Right lobe of liver (tissue), 4 donors: ENCODE measurements at regions not wholly inside any gene's neighbourhood (a gene's known extent, or its start where the extent isn't known, plus 50 kb on each side); places are given as distances from the start of the nearest gene placed in this dataset.

Experiments used
- POLR2A ChIP-seq: fragments of 450-650 bp; IDR thresholded peaks from one replicate; pipeline ENCODE4 v1.6.1; 2017; ENCODE audit warnings: antibody characterized with exemption, mild to moderate bottlenecking
- TF ChIP-seq, protein P1 (sequence below), 4 donors: fragments of 200-600 bp in 3 of 4; fragments of 450-650 bp in 1 of 4; IDR thresholded peaks; one replicate each; pipeline versions ENCODE4 v1.5.1 to v1.8.0; 2016 to 2022; ENCODE audit warnings: antibody characterized with exemption in 4 of 4, mild to moderate bottlenecking in 2 of 4
- donor health status: DM: no; HTN: no; CAD: no.
- donor health status: DM: no; HTN: no; CAD: no.
- donor health status: DM: no; HTN: yes; CAD: no.

DNA sequence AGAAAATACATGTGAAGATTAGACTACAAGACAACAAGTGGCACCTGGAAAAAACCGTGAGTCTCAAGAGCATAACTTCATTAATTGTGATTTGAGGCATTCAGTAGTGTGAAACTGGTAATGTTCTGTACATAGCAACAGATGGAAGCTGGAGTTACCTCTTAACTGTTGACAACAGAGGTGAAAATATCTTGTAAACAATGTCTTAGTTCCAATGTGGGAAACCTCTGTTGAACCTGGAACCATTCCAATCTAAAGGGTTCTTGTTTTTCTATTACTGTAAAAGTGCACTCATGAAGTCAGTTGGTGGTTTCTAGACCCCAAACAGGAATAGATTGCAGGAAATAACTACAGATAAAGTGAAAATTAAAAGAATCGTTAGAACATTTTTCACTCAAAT is 728.4 kb downstream of the SLITRK1 start:
- TF ChIP-seq, protein P1, sequence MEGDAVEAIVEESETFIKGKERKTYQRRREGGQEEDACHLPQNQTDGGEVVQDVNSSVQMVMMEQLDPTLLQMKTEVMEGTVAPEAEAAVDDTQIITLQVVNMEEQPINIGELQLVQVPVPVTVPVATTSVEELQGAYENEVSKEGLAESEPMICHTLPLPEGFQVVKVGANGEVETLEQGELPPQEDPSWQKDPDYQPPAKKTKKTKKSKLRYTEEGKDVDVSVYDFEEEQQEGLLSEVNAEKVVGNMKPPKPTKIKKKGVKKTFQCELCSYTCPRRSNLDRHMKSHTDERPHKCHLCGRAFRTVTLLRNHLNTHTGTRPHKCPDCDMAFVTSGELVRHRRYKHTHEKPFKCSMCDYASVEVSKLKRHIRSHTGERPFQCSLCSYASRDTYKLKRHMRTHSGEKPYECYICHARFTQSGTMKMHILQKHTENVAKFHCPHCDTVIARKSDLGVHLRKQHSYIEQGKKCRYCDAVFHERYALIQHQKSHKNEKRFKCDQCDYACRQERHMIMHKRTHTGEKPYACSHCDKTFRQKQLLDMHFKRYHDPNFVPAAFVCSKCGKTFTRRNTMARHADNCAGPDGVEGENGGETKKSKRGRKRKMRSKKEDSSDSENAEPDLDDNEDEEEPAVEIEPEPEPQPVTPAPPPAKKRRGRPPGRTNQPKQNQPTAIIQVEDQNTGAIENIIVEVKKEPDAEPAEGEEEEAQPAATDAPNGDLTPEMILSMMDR (IDR thresholded peaks at IDR 0.05), result no peak
- no peak for TF ChIP-seq POLR2A
